ENCODE measurements at regions not wholly inside any gene's neighbourhood (a gene's known extent, or its start where the extent isn't known, plus 50 kb on each side); places are given as distances from the start of the nearest gene placed in this dataset.

DNA sequence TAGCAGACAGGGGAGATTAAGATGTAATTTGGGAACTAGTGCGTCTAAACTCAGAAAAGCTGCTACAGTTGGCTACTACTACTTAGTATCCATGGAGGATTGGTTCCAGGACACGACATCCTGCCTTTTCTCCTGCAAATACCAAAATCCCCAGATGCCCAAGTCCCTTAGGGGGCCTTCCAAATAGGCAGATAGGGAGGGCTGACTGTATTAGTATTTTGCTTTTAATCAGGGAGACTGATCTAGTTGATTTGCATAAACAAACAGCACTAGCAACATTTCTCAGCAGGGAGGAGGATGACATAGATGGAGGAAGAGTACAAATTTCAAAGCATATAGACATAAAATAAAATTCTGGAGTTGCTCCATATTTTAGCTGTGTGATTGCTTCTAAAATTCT, 621.6 kb upstream of the GOT2 start:
- no peak for TF ChIP-seq CTCF (IDR thresholded peaks at IDR 0.05 in 8 of 11, conservative IDR thresholded peaks at IDR 0.05 in 3 of 11)
- no peak for TF ChIP-seq POLR2A (IDR thresholded peaks at IDR 0.05)
